Pancreas (tissue), 10 donors: ENCODE measurements at regions not wholly inside any gene's neighbourhood (a gene's known extent, or its start where the extent isn't known, plus 50 kb on each side); places are given as distances from the start of the nearest gene placed in this dataset.

Experiments used
- ATAC-seq, 4 donors: fragments of 200-7000 bp; cut with Tn5 transposase; one replicate each; pipeline versions ENCODE4 v1.8.0 to v1.9.1; 2020; ENCODE audit warnings: mild to moderate bottlenecking in 4 of 4, moderate library complexity in 4 of 4
- DNase-seq, 6 donors: peaks; one replicate each; pipeline ENCODE4 v3.0.0-alpha.2; 2020
- FAIRE-seq: peaks from 2 replicates; lab custom pipeline; 2012; peaks lifted over from hg19 to GRCh38; lab: Jason Lieb, UNC
- H3K27ac ChIP-seq, 4 donors: fragments of 200-600 bp; sonication (generic); 1 replicate in 3 of 4; 2 replicates in 1 of 4; pipeline versions ENCODE4 v1.5.0 to v1.8.0; 2020
- H3K27me3 ChIP-seq, 4 donors: fragments of 200-600 bp; one replicate each; pipeline ENCODE4 v1.8.0; 2021
- H3K36me3 ChIP-seq, 3 donors: fragments of 200-600 bp; sonication (generic) in 1 of 3; one replicate each; pipeline versions ENCODE4 v1.5.0 to v1.8.0; 2020 to 2021
- H3K4me1 ChIP-seq, 3 donors: fragments of 200-600 bp; one replicate each; pipeline ENCODE4 v1.8.0; 2021
- H3K4me3 ChIP-seq, 4 donors: fragments of 200-600 bp; sonication (generic) in 2 of 4; one replicate each; pipeline versions ENCODE4 v1.5.0 to v1.8.0; 2020 to 2021
- H3K9me3 ChIP-seq, 4 donors: fragments of 200-600 bp; one replicate each; pipeline ENCODE4 v1.8.0; 2021
- WGBS, 2 donors: extraction: QIAGEN DNeasy Blood & Tissue Kit; methylation state at CpG; one replicate each; pipeline ENCODE4 v1.1.7; 2013; 5-methylcytosine and 5-hydroxymethylcytosine counted together
- intact Hi-C, 3 donors: fragments of 100-400 bp; cut with DNase I; formaldehyde crosslinking; loops; one replicate each; pipeline versions ENCODE4 v1.11.1 to v1.14.2; 2022
- TF ChIP-seq, protein P1 (sequence below), 4 donors: fragments of 200-600 bp; sonication (generic) in 3 of 4; IDR thresholded peaks; one replicate each; pipeline versions ENCODE4 v1.5.0 to v1.8.0; 2021; ENCODE audit warnings: antibody characterized with exemption in 4 of 4
- donor health status: healthy with polysubstance abuse.
- donor health status: DM: no; HTN: no; CAD: no; lungs with moderate emphysema.
- donor health status: DM: no; HTN: no; CAD: no.
- donor health status: control.
- donor health status: control.
- donor health status: Bipolar disorder and iron deficiency.
- donor health status: DM: yes; HTN: yes; CAD: no.
- donor health status: DM: no; HTN: no; CAD: no.
- donor health status: DM: no; HTN: no; CAD: no.
- donor health status: DM: yes; HTN: yes; CAD: no.

DNA sequence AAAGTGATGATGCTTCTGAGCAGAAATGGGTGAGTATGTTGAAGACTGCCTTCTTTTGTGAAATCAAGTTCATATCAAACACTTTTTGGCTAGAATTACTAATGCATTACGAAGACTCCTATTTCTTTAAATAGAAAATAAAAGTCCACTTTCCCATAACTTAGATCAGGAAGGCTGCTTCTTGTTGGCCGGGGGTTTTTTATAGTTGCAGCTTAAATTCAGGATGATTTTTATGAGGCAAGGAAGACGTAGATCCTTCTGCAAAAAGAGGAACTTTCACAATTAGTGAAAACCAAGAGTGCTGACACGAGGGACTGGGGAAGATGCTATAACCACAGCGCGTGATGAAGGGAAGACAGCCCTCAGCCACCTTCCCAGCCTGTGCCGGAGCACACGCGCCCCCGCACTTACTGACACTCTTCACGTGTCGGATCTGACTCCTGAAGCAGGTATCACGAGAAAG is 206.1 kb upstream of the PRDM1 start:
- intact Hi-C loops, result no loop called here
- Histone ChIP-seq H3K27me3 (no peaks in the 10 kb centered on the region), H3K9me3 (no peaks in the 10 kb centered on the region), H3K36me3 (no peaks in the 10 kb centered on the region), H3K4me1 (no peaks in the 10 kb centered on the region), H3K27ac (no peak overlapping the region), H3K4me3 (no peak overlapping the region)
- ATAC-seq (peak in 2 of 4 donors; percentile 72 to 77), DNase-seq (peak in 1 of 6 donors; percentile 51), FAIRE-seq (no peak)
- TF ChIP-seq, protein P1, sequence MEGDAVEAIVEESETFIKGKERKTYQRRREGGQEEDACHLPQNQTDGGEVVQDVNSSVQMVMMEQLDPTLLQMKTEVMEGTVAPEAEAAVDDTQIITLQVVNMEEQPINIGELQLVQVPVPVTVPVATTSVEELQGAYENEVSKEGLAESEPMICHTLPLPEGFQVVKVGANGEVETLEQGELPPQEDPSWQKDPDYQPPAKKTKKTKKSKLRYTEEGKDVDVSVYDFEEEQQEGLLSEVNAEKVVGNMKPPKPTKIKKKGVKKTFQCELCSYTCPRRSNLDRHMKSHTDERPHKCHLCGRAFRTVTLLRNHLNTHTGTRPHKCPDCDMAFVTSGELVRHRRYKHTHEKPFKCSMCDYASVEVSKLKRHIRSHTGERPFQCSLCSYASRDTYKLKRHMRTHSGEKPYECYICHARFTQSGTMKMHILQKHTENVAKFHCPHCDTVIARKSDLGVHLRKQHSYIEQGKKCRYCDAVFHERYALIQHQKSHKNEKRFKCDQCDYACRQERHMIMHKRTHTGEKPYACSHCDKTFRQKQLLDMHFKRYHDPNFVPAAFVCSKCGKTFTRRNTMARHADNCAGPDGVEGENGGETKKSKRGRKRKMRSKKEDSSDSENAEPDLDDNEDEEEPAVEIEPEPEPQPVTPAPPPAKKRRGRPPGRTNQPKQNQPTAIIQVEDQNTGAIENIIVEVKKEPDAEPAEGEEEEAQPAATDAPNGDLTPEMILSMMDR (IDR thresholded peaks at IDR 0.05), result no peak
- WGBS, 2 donors, result 63 to 72% methylated on average over 13 of the region's 13 CpGs

DNA sequence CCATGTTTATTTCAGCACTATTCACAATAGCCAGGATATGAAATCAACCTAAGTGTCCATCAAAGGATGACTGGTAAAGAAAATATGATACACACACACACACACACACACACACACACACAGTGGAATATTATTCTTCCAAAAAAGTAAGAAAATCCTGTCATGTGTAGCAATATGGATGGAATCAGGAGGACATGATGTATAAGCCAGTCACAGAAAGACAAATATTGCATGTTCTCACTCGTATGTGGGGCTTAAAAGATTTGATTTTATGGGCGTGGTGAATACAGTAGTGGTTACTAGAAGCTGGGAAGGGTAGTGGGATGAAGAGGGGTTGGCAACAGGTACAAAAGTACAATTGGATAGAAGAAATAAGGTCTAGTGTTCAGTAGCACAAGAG is 207.0 kb upstream of the PRDM1 start:
- ATAC-seq (no peak), FAIRE-seq (no peak), DNase-seq (no peak)
- Histone ChIP-seq H3K36me3 (no peaks in the 10 kb centered on the region), H3K27me3 (no peaks in the 10 kb centered on the region), H3K4me3 (no peak overlapping the region), H3K4me1 (no peaks in the 10 kb centered on the region), H3K9me3 (no peaks in the 10 kb centered on the region), H3K27ac (no peak overlapping the region)
- TF ChIP-seq, protein P1 (IDR thresholded peaks at IDR 0.05), result no peak
- intact Hi-C loops, result no loop called here
- WGBS, 2 donors, result 57 to 58% methylated on average over 2 of the region's 2 CpGs

DNA sequence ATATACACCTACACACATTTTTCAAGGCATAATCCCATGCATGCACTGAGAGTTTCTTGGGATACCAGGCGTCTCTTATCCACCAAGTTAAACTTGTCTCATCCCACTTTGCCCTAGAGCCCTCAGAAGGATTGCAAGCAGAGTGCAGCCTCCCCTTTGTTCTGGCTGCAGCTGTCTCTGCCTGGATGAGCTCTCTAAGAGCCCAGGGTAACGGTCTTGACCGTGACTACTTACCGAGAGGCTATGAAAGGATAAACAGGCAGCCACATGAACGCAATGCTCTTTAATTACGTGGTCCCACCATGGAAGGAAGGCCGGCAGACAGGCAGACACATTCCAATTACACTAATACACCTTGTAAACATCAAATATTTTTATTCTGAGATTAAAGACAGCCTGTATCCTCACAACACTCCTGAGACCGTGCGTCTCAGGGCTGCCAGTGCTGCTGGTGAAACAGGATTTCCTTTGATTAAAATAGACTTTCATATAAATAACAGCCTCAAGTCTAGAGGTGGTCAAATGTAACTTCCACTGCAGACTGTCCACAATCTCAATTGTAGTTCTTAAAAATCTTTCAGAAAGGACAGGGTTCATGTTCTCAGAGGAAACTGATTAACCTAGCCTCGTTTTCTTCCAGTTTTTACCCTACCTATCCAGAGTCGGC is 210.0 kb upstream of the PRDM1 start:
- Histone ChIP-seq H3K9me3 (no peaks in the 10 kb centered on the region), H3K4me3 (no peak overlapping the region), H3K27me3 (no peaks in the 10 kb centered on the region), H3K27ac (no peak overlapping the region), H3K36me3 (no peaks in the 10 kb centered on the region), H3K4me1 (peaks cover 0 to 4% (median 0%) of the 10 kb centered on the region in 3 donors)
- ATAC-seq, result no peak
- 54 to 76% methylated on average over 11 of the region's 11 CpGs for WGBS, 2 donors
- FAIRE-seq, result no peak
- DNase-seq, result no peak
- intact Hi-C loops, result no loop called here
- TF ChIP-seq, protein P1 (IDR thresholded peaks at IDR 0.05), result no peak

DNA sequence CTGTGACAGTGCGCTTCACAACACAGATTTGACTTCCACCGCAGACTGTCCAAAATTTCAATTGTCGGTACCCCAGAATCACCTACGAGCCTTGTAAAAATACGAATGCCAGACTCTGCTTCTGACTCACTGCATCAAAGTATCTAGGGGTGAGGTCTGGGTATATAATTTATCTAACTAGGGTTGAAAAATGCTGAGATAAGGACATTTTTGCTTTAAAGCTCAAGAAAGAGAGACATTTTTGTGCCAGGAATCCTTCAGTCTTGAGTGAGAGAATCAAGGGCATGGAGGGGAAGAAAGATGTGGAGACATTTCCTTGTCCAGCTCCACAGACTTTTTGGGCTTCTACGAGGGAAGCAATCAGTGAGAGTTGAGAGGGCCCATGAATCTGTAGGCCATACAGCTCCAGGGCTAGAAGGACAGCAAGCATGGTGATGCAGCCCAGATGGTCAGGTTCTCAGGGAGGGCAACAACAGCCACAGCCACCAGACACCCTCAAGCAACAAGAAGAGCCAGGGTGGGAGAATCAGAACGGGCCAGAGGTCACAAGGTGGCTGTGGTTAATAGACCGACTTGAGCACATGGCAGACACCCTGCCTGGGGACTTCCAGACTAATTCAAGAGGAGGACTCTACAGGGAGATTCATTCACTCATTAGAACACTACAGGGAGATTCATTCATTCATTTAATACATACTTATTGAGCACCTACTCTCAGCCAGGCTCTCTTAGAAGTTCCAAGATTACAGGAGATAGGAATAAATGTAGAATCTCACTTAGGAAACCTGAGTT is 211.1 kb upstream of the PRDM1 start:
- TF ChIP-seq, protein P1 (IDR thresholded peaks at IDR 0.05), result no peak
- peaks cover 0 to 4% (median 0%) of the 10 kb centered on the region in 3 donors for H3K4me1 ChIP-seq
- no peak for DNase-seq
- H3K27ac ChIP-seq, result no peak overlapping the region
- WGBS, 2 donors, result 80 to 95% methylated on average over 8 of the region's 8 CpGs
- no peak for FAIRE-seq
- ATAC-seq, result no peak
- no peaks in the 10 kb centered on the region for H3K27me3 ChIP-seq
- H3K36me3 ChIP-seq, result no peaks in the 10 kb centered on the region
- H3K4me3 ChIP-seq, result no peak overlapping the region
- no peaks in the 10 kb centered on the region for H3K9me3 ChIP-seq
- intact Hi-C loops, result no loop called here
